ENCODE measurements at regions not wholly inside any gene's neighbourhood (a gene's known extent, or its start where the extent isn't known, plus 50 kb on each side); places are given as distances from the start of the nearest gene placed in this dataset.

DNA sequence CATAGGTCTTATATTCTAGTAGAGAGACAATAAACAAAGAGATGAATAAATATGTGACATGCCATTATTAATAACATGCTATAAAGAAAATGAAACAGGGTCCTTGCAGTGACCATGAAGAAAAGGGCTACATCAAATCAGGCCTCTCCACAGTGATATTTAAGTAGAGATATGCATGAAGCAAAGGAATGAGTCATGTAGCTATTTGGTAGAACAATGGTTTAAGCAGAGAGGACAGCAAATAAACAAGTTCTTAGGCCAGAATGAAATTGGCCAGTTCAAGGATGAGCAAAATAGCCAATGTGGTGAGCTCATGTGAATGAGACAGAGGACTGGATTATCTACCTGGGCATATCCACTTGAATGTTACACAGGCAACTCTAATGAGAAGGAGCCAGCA, 172.2 kb upstream of the FERD3L start:
- Histone ChIP-seq H3K36me3 (ENCODE audit: control insufficient read depth in 2 of 4, insufficient read depth in 4 of 4, low read length in 3 of 4) (no peaks in the 10 kb centered on the region), H4K91ac (replicated peaks; ENCODE audit: insufficient read length, low read length) (no peak overlapping the region), H3K23me2 (ENCODE audit: low read depth, low read length) (no peaks in the 10 kb centered on the region), H3K56ac (replicated peaks; ENCODE audit: insufficient read length, low read depth, low read length) (no peak overlapping the region), H3K4ac (replicated peaks; ENCODE audit: insufficient read length, low read depth, low read length) (no peak overlapping the region), H2BK12ac (ENCODE audit: low read depth, low read length) (no peak overlapping the region), H2BK120ac (replicated peaks; ENCODE audit: low read depth, low read length) (no peak overlapping the region), H3K9me3 (ENCODE audit: insufficient read depth in 2 of 2, low read depth in 1 of 2, low read length in 1 of 2) (no peaks in the 10 kb centered on the region), H2AK5ac (ENCODE audit: low read depth, low read length) (no peak overlapping the region), H3K27me3 (replicated peaks in 1 of 4; ENCODE audit: control insufficient read depth in 3 of 4, extremely low read depth in 1 of 4, insufficient read depth in 3 of 4, low read length in 3 of 4) (no peaks in the 10 kb centered on the region), H3K23ac (ENCODE audit: insufficient read length) (no peak overlapping the region), H3K79me2 (ENCODE audit: control insufficient read depth in 1 of 2, insufficient read depth in 2 of 2, low read length in 2 of 2) (no peaks in the 10 kb centered on the region), H3K27ac (ENCODE audit: low read depth, low read length) (no peak overlapping the region), H3K14ac (ENCODE audit: insufficient read length) (no peak overlapping the region), H2BK15ac (ENCODE audit: low read length) (no peak overlapping the region), H2BK5ac (ENCODE audit: low read depth, low read length) (no peak overlapping the region), H4K20me1 (replicated peaks in 1 of 2; ENCODE audit: control insufficient read depth in 1 of 2, insufficient read depth in 2 of 2, low read length in 2 of 2) (no peaks in the 10 kb centered on the region), H4K8ac (ENCODE audit: extremely low read depth, insufficient read depth, low read length) (no peak overlapping the region), H2BK20ac (ENCODE audit: low read length) (no peak overlapping the region), H3K9ac (replicated peaks in 1 of 4; ENCODE audit: extremely low read depth in 1 of 4, low read depth in 3 of 4, low read length in 3 of 4) (no peak overlapping the region), H3K4me2 (ENCODE audit: insufficient read depth in 1 of 2, low read depth in 2 of 2, low read length in 2 of 2) (no peak overlapping the region), H4K5ac (ENCODE audit: insufficient read length, low read depth, low read length) (no peak overlapping the region), H2AFZ (ENCODE audit: low read length) (no peak overlapping the region), H3K4me3 (ENCODE audit: extremely low read depth in 1 of 4, insufficient read depth in 2 of 4, low read depth in 3 of 4, low read length in 4 of 4) (no peak overlapping the region), H3K79me1 (ENCODE audit: low read depth, low read length) (no peaks in the 10 kb centered on the region), H3K4me1 (replicated peaks in 1 of 4; ENCODE audit: control insufficient read depth in 3 of 4, insufficient read depth in 4 of 4, low read length in 3 of 4) (no peaks in the 10 kb centered on the region; a peak in 1 of 7 replicates), H3K18ac (ENCODE audit: extremely low read depth, low read length) (no peak overlapping the region)
- DNase-seq (ENCODE audit: low read depth in 1 of 2, low spot score in 2 of 2) (no peak), FAIRE-seq (no peak)
- CTCF ChIA-PET (ENCODE audit: partially characterized antibody), result no interaction called here
- POLR2A ChIA-PET (ENCODE audit: partially characterized antibody), result no interaction called here
- no peak for TF ChIP-seq JUND (IDR thresholded peaks at IDR 0.05; ENCODE audit: low read length)
- no peak for TF ChIP-seq NRF1 (IDR thresholded peaks at IDR 0.05; ENCODE audit: low read depth, low read length)
- TF ChIP-seq, protein P1, sequence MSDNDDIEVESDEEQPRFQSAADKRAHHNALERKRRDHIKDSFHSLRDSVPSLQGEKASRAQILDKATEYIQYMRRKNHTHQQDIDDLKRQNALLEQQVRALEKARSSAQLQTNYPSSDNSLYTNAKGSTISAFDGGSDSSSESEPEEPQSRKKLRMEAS (IDR thresholded peaks at IDR 0.05), result no peak
- no peak for TF ChIP-seq E2F6 (IDR thresholded peaks at IDR 0.05)
- no peak for TF ChIP-seq EP300 (IDR thresholded peaks at IDR 0.05; ENCODE audit: borderline replicate concordance in 1 of 2, low read depth in 2 of 2, low read length in 2 of 2)
- TF ChIP-seq KDM5A (IDR thresholded peaks at IDR 0.05; ENCODE audit: low read length), result no peak
- TF ChIP-seq BACH1 (IDR thresholded peaks at IDR 0.05; ENCODE audit: low read length), result no peak
- no peak for TF ChIP-seq HDAC2 (IDR thresholded peaks at IDR 0.05; ENCODE audit: borderline replicate concordance in 1 of 2, low read depth in 2 of 2, low read length in 2 of 2)
- no peak for TF ChIP-seq BCL11A (IDR thresholded peaks at IDR 0.05; ENCODE audit: low read depth in 2 of 2, low read length in 2 of 2)
- no peak for TF ChIP-seq JUN (IDR thresholded peaks at IDR 0.05; ENCODE audit: low read depth, low read length)
- TF ChIP-seq TAF7 (optimal IDR thresholded peaks at IDR 0.05; ENCODE audit: borderline replicate concordance, low read depth, low read length), result no peak
- no peak for TF ChIP-seq TEAD4 (IDR thresholded peaks at IDR 0.05; ENCODE audit: low read depth, low read length)
- no peak for TF ChIP-seq KDM1A (IDR thresholded peaks at IDR 0.05; ENCODE audit: borderline replicate concordance, low read length)
- TF ChIP-seq CBX5 (IDR thresholded peaks at IDR 0.05; ENCODE audit: low read depth, low read length), result no peak

Data from H1 (cell line).